ENCODE measurements at regions not wholly inside any gene's neighbourhood (a gene's known extent, or its start where the extent isn't known, plus 50 kb on each side); places are given as distances from the start of the nearest gene placed in this dataset.

DNA sequence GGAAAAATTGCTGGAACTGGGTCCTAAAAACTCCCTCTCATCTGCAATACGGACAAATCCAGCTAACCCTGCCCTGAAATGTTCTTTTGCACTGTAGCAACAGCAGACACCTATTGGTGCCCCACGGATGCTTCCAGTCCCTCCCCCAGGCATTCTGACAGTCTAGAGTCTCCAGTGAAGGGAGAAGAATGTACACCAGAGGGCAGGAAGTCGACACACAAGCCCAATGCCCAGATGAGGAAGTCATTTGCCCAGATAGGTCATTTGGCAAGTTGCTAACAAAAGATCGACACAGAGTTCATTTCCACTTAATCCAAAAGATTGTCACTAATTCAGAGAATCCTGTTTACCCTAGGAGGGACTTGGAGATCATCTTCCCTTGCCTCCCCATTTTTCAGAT, 293.0 kb upstream of the PRDM1 start:
- DNase-seq (ENCODE audit: low read depth) = no peak

DNA sequence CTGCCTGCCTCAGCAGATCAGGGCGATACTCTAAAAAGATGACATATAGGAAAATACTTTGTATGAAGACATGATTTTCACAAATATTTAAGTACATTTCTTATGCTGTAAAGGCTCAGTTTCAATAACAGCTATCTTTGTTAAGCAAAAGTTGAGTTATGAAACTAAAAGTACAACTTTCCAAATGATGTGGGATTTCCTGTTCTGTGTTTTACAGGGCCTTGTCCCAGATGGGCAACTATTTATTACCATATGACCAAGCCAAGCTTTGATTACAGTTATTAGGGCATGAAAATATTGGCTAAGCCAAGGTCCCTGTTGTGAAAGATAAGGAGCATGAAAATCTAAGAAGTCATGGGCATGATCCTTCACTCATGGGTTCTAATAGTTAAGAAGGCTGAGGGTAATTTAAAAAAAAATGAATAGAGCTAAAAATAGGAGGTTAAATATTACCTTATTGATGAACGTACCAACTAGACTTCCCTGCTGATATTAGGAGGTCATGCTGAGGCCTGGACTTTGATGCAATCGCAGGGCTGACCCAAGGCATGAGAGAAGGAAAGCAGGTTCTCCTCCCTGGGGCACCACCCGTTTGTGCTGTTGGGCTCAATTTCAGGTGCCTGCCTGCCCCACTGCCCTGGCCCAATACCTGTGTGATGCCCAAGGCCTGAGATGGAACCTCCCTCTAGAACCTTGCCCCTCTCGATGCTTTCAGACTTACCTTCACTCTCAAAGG, 294.4 kb upstream of the PRDM1 start:
- no peak for DNase-seq (ENCODE audit: low read depth)

DNA sequence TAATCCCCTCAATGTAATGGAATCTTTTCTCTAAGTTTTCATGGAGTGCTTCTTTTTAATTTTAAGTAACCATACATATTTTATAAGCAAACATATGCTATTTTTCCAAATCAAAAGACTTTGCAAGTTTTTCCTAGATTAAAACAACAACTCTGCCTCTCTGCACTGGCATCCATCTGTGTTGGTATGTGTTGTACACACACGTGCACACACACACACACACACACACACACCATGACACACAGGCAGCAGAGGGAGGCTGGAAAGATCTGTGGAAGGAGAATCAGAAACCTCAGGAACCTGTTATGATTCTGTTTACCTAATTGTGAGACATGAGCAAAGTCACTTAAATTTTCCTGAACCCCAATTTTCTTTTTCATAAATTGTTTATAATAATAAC, 295.0 kb upstream of the PRDM1 start:
- no peak for DNase-seq (ENCODE audit: low read depth)

DNA sequence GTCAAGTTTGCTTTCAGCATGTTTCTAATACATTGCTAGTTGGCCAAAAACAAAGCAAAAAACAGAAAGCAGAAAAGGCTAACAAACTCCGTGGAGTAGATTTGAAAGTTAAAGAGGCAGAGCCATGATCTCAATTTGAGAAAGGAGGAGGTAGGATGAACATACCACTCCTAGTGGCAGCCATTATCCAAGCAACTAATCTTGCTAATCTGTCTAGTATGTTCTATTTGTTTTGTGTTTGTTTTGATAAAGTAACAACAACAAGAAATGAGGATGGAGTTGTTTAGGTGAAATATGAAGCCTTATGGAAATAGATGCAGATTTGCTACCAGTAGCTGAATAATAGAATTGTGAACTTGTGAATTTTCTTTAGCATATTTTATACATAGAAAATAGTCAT, 295.5 kb upstream of the PRDM1 start:
- no peak for DNase-seq (ENCODE audit: low read depth)

DNA sequence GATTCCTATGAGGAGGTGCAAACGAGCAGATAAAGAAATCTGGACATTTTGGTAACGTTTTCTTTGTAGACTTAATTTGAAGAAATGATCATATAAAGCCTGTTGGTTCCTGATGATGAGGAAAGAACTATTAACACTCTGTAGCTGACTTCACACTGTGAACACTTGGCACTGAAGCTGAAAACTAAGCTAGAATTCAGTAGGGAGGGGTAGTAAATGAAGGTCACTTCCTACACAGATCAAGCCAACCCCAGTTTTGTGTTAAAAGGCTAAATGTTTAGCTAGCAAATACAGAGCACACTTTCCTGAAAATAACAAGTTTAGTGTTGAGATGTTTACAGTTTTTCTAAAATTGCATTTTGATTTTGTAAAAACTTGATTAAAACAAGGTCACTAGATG, 296.2 kb upstream of the PRDM1 start:
- DNase-seq (ENCODE audit: low read depth) = no peak

DNA sequence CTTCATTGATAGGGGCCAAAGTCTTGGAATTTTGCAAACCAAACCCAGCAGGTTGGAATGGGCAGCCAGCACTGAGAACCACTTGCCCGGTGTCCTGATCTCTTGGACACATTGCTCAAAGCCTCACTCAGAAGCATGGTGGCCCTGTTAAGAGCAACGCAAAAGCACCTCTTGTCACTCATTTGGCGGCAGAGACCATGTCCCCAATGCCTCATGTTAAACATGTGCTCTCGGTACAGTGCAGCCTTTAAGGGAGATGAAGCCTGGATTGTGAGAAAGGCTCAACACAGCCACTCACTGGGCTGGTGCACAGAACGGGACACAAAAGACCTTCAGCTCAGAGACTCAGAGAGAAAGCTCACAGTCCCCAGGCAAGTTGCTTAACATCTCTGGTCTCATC, 298.4 kb upstream of the PRDM1 start:
- no peak for DNase-seq (ENCODE audit: low read depth)

DNA sequence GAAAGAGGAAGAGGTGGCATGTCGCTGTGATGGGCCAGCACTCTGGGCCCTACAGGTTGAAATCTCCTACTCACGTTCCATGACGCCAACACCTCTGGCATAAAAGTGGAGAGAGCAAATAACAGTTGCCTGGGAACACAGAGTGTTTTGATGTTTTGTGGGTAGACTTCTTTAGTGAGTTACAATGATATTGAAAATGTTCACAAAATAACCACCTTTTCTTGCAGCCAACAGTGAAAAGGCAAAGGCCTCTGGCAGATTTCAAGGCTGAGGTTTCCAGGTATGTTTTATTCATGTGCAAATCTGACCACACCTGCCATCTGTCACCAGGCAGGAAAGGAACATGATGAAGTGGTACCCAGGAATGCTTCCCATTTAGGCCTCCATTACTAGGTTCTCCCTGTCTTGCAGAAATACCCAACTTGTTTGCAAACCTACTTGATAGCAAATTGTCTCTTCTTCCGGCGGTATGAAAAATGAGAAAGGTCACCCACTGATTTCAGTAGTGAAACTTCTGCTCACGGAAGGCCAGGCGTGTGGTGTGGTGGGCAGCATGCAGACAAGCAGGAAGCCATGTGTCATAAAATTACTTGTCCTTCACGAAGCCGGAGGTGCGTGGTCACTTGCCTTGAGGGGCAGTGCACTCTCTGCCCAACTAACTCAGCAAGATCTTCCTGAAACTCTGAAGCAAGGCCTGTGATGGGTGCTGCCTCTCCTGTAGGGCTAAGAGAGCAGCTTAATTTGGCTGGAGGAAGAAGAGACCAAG, 299.1 kb upstream of the PRDM1 start:
- no peak for DNase-seq (ENCODE audit: low read depth)

DNA sequence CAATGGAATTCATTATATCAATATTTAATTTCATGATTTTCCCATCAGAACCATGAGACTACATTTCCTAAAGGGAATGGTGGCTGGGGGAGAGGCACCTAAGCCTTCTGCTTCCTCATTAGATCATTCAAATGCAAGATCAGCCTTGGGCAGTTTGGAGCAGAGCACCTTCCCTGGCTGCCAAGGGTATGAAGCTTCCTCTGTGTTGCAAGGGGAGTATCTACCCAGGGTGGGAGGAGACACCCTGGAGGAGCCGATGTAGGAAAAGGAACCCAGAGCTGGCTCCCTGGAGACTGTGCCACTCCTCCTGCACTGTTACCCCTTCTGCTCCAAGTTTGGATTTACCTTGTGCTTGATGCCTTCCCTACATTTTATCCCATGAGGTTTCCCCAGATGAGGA, 299.7 kb upstream of the PRDM1 start:
- no peak for DNase-seq (ENCODE audit: low read depth)

DNA sequence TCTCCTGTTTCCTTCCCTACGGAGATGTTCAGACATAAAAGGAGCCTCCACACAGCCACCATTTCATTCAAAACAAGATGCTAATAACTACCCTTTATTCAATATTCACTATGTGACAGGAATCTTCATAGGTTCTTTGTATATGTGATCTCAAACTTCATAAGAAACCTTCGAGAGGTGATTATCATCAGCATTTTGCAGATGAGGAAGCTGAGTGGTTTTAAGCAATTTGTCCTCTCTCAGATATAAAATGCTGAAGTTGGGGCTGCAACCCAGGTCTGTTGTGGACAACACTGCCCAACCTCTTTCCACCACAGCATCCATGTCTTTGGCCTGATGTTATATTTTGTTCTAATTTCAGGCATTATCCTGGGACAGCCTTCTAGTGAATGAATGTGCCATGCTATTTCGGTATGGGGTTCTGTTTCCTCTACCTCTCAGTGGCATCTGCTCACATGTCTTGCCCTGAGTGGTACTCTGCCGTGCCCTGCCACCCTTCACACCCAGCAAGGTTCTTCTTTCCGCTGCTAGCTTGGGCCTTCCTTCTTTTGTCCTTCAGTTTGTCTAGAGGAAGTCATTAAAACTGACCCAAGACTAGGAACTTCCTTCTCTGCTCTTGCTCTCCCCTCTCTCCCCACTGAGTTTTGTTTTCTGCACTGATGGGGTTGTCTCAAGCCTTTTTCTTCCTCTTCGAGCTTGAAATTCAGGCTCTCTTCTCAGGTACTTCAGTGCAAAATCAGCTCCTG, 300.9 kb upstream of the PRDM1 start:
- no peak for DNase-seq (ENCODE audit: low read depth)

DNA sequence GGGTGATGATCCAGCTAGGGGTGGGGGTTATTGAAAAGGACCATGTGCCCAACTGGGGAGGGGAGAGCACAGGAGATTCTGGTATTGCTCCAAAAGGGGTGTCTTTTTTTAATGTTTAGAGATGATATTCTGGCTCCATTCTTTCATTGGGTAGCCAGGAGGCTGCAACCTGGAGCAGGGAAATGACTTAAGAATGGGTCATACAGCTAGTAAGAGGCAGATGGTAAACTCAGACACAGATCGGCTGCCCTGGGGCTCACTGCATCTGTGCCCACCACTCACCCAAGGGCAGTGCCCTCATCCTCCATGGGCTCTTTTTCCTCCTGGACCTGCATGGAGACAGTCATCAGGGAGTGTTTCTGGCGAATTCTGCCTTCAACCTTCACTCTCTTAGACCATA, 302.0 kb upstream of the PRDM1 start:
- no peak for DNase-seq (ENCODE audit: low read depth)

DNA sequence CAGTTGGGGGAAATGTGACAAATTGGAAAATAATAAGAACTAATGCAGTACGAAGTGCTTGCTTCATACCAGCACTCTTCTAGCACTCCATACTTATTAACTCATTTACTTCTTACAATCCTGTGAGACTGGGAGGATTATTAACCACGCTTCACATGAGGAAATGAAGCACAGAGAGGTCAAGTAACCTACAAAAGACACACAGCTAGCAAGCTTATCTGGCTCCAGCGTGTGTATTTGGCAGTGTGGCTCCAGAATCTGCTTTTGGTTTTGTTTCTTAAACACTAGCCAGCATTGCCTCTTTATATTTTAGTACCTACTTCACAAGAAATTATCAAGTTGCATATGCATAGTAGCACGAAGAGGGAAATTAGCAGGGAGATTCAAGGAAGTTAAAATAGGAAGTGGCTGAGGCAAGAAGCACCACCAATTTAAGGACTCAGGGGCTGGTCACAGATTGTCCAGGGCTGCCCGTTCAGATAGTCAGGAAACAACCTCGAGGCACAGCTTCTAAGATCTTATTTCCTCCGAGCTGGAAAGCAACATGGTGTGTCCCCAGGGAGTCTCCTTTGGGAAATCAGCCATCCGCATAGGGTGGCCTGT, 302.7 kb upstream of the PRDM1 start:
- no peak for DNase-seq (ENCODE audit: low read depth)

DNA sequence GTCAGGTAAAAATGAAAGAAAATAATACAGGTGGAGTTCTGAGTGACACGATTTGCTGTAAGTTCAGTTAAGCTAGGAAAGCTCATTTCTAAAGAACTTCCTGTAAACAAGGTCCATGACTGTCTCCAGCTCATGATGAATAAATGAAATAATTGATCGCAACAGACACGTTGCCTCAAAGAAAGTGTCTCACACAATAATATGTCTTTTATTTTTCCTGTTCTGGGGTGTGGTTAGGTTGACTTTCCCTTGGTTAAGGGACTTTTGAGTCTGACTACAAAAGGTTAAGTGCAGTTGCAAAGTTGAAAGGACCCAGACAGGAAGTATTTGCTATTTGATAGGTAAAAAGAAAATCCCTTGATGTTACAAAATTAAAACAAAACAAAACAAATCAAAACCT, 304.2 kb upstream of the PRDM1 start:
- DNase-seq (ENCODE audit: low read depth) = no peak

DNA sequence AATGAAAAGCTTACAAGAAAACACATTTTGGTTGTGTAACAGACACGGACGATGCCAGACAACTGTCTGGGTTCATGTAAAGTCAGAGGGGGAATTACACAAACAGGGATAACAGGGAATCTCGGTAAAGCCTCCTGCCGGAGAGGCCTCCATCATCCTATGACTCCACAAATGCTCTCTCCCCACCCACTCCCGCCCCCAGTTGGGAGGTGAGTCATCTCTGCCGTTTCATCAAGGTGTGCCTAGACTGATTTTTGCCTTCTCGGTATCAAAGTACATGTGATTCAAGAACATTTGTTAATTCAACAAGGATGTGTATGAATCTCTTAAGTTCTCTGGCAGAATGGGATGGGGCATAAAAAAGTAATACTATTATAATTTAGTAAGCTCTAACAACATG, 304.9 kb upstream of the PRDM1 start:
- peak; percentile 14 for DNase-seq (ENCODE audit: low read depth)

DNA sequence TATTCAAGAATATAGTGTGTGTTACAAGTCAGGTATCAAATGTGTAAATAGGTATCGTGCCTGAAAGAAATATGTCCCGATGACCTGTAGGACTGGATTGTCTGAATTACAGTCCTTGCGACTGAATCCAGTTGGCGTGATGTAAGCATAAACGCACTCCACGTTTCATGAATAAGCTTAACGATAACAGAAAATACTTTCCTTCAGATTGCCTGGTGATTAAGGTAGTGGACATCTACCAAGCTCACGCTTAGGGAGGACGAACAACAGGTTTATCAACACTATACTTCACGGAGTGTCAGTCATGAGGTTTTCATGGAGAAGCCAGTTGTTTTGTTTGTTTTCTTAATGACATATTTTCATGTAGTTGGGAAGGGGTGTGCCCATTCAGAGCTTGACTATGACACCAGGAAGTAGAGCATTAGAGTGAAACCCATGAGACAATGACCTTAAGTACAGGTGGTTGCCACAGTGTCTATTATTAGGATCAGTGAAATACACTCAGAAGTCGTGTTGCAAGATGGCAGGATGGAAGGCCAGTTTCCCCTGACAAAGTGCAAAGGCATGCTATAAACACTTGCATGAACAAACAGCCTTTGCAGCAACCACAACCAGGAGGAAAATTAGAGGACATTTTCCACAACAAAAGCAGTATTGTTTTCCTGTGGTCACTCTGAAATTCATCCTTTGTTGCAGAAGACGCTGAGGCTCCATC, 305.8 kb upstream of the PRDM1 start:
- no peak for DNase-seq (ENCODE audit: low read depth)

DNA sequence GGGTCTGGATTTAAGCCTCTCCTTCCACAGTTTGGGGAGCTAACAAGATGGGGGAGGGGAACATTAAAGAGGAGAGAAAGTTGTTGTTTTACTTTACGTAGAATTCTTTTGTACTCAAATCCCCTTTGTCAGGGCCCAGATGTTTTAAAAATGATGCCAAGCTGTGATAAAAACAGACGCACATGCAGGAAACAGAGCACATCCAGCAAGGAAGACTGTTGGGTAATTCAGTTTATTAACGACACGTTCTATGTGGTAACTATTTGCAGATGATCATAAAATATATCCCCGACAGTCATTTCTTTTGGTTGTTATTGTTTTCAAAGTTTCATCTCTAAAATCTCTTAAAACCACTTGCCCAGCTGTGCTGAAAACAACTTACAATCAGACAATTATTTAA, 307.0 kb upstream of the PRDM1 start:
- no peak for DNase-seq (ENCODE audit: low read depth)

DNA sequence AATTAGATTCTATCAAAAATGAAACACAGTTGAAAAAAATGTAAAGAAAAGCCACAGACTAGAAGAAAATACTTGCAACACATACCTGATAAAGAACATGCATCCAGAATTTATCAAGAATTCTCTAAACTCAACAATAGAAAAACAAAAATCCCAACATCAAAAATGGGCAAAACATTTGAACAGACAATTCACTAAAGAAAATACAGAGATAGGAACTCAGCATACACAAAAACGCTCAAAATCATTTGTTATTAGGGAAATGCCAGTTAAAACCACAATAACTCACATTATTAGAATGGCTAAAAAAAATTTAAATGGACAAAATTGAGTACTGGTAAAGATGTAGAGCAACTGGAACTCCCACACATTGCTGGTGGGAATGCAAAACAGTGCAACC, 311.0 kb upstream of the PRDM1 start:
- no peak for DNase-seq (ENCODE audit: low read depth)

DNA sequence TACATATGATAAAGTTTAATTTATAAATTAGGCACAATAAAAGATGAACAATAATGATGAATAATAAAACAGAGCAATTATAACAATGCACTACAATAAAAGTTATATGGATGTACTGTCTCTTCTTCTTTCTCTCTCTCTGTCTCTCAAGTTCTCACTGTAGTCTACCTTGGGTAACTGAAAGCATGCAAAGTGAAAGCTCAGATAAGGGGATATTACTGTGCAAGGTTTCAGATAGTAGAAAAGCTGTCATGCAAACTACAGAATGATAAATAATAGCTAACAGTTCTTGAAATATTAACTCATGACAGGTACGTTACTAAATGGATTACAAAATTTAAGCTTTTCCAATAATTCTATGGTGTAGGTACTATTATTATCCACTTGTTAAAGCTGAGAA, 311.9 kb upstream of the PRDM1 start:
- DNase-seq (ENCODE audit: low read depth) = no peak

DNA sequence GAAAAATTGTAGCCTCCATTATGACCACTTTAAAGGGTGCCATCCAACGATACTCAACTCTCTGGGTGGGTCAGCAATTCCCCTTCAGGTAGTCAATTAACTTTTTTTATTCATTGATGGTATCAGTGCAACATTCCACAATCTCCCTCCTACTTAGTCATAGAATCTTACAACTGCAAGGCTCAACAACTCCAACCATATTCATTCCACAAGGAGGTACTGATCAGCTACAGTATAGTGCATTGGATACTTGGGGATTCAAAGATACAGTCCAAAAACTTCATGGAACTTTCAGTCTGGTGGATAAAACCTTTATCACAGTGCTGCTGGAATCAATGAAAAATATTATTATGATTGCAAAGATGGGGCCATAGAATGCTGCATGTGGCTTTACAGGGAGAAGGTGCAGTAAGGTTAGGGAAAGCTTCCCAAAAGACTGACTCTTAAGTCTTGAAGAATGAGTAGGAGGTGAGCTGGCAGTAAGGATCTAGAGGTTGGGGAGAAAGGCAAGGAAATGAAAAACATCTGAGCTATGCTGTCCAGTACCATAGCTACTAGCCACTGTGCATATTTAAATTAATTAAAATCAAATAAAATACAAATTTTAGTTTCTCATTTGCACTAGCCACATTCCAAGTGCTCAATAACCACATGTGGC, 314.7 kb upstream of the PRDM1 start:
- DNase-seq (ENCODE audit: low read depth) = no peak

DNA sequence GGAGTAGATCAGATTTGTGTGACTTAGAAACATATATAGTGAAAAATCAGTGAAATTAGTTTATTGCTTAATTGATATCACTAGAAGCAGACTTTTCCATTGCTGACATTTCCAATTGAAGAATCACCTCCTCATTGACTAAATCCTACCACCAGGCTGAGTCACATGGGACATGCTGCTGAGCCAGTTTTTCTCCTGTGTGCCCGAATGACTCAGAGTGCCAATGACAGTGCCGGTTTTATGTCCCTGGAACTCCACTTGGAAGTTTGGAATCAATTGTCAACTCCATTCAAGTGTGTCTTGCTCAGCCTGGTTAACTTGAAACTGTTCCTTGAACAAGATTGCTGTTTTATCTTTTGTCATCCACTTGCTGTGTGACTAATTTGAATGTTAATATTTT, 316.1 kb upstream of the PRDM1 start:
- no peak for DNase-seq (ENCODE audit: low read depth)

DNA sequence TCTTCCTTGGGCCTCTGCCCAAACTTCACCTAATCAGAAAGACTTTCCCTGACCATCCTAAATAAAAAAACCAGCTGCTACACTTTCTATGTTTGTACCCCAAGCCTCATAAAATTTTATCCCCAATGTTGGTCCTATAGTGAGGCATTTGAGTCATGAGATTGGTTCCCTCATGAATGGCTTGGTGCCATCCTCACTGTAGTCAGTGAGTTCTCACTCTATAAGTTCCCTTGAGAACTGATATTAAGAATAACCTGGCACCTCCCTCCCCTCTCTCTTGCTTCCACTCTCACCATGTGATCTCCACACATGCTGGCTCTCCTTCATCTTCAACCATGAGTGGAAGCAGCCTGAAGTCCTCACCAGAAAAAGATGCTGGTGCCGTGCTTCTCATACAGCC, 316.9 kb upstream of the PRDM1 start:
- DNase-seq (ENCODE audit: low read depth) = no peak

DNA sequence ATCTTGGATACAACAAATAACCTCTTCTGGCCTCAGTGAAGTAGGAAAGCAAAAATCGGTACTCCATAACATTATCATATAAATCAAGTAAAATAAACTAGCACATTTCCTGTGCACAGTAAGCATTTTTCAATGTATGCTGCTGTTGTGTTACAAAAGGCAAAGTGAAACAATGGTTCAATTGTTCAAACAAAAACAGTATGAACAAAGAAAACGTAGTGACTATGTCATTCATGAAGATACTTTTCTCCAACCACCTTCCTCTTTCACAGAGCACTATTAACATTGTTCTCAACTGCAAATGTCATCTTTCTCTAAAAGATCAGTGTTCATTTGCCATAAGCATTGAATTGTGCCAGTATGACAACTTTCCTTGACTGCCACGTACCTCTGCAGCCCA, 318.6 kb upstream of the PRDM1 start:
- DNase-seq (ENCODE audit: low read depth) = no peak

DNA sequence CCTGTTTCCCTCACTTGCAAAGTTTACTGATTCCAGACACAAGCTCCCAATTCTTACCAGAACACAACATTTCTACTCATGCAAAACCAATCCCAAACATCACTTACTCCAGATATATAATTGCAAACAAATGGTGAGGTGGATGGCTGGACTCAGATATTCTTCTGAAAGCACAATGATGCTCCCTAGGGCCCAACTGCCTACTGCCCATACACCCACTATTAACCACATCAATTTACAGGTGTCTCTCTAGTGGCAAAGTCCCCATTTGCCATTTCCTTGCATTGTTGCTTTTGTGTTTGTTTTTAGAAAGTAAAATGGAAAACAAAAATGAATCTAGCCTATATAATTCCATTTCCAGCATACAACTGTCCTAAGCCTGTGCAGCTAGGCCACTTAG, 320.9 kb upstream of the PRDM1 start:
- no peak for DNase-seq (ENCODE audit: low read depth)
